ENCODE measurements at regions not wholly inside any gene's neighbourhood (a gene's known extent, or its start where the extent isn't known, plus 50 kb on each side); places are given as distances from the start of the nearest gene placed in this dataset.

GRCh38 chr2:5980450-5981190, 288.4 kb downstream of the SOX11 start:
- DNase-seq (ENCODE audit: low read depth) = no peak
- TF ChIP-seq POLR2A (IDR thresholded peaks at IDR 0.05; ENCODE audit: extremely low read depth, insufficient read length) (no peak), CTCF (IDR thresholded peaks at IDR 0.05; ENCODE audit: low read depth, low read length) (no peak), MAX (IDR thresholded peaks at IDR 0.05; ENCODE audit: low read depth, low read length) (no peak)
- no peak overlapping the region for H3K4me3 ChIP-seq (ENCODE audit: low read depth, low read length)

- TF ChIP-seq MYC (IDR thresholded peaks at IDR 0.05; ENCODE audit: low read depth, low read length) (no peak), POLR2A (IDR thresholded peaks at IDR 0.05; ENCODE audit: extremely low read depth, insufficient read length) (no peak), MAX (IDR thresholded peaks at IDR 0.05; ENCODE audit: low read depth, low read length) (no peak)
- no peak overlapping the region for H3K4me3 ChIP-seq (ENCODE audit: low read depth, low read length)
- DNase-seq (ENCODE audit: low read depth) = no peak
Observed at GRCh38 chr2:5982193-5982902, 290.2 kb downstream of the SOX11 start.

- no peak overlapping the region for H3K4me3 ChIP-seq (ENCODE audit: low read depth, low read length)
- no peak for DNase-seq (ENCODE audit: low read depth)
- TF ChIP-seq CTCF (IDR thresholded peaks at IDR 0.05; ENCODE audit: low read depth, low read length) (no peak), MAX (IDR thresholded peaks at IDR 0.05; ENCODE audit: low read depth, low read length) (no peak), POLR2A (IDR thresholded peaks at IDR 0.05; ENCODE audit: extremely low read depth, insufficient read length) (no peak), MYC (IDR thresholded peaks at IDR 0.05; ENCODE audit: low read depth, low read length) (no peak)
Observed at GRCh38 chr2:5982903-5983265, 290.7 kb downstream of the SOX11 start.

- H3K4me3 ChIP-seq (ENCODE audit: low read depth, low read length) = no peak overlapping the region
- no peak for DNase-seq (ENCODE audit: low read depth)
- TF ChIP-seq CTCF (IDR thresholded peaks at IDR 0.05; ENCODE audit: low read depth, low read length) (no peak), MYC (IDR thresholded peaks at IDR 0.05; ENCODE audit: low read depth, low read length) (no peak)
Observed at GRCh38 chr2:5983511-5984272, 291.5 kb downstream of the SOX11 start.

GRCh38 chr2:5984273-5984655, 292.1 kb downstream of the SOX11 start:
- H3K4me3 ChIP-seq (ENCODE audit: low read depth, low read length) = no peak overlapping the region
- no peak for DNase-seq (ENCODE audit: low read depth)
- TF ChIP-seq MYC (IDR thresholded peaks at IDR 0.05; ENCODE audit: low read depth, low read length) (no peak), MAX (IDR thresholded peaks at IDR 0.05; ENCODE audit: low read depth, low read length) (no peak), CTCF (IDR thresholded peaks at IDR 0.05; ENCODE audit: low read depth, low read length) (no peak), POLR2A (IDR thresholded peaks at IDR 0.05; ENCODE audit: extremely low read depth, insufficient read length) (no peak)

- no peak overlapping the region for H3K4me3 ChIP-seq (ENCODE audit: low read depth, low read length)
- no peak for DNase-seq (ENCODE audit: low read depth)
- TF ChIP-seq POLR2A (IDR thresholded peaks at IDR 0.05; ENCODE audit: extremely low read depth, insufficient read length) (no peak), CTCF (IDR thresholded peaks at IDR 0.05; ENCODE audit: low read depth, low read length) (no peak), MAX (IDR thresholded peaks at IDR 0.05; ENCODE audit: low read depth, low read length) (no peak), MYC (IDR thresholded peaks at IDR 0.05; ENCODE audit: low read depth, low read length) (no peak)
Observed at GRCh38 chr2:5984946-5985345, 292.8 kb downstream of the SOX11 start.
